Astrocyte (in vitro differentiated cells and primary cell): ENCODE measurements at regions not wholly inside any gene's neighbourhood (a gene's known extent, or its start where the extent isn't known, plus 50 kb on each side); places are given as distances from the start of the nearest gene placed in this dataset.
A peak's percentile ranks its signal among the peaks of the same experiment; 100 is the strongest.

Experiments
- DNase-seq: peaks from one replicate; pipeline ENCODE4 v3.0.0-alpha.2; 2010; ENCODE audit warnings: low read depth
- FAIRE-seq: peaks from 2 replicates; lab custom pipeline; 2011; peaks lifted over from hg19 to GRCh38; lab: Jason Lieb, UNC
- H2AFZ ChIP-seq: 2 replicates; pipeline ENCODE4 v1.6.0; 2012; ENCODE audit warnings: low read depth, low read length, inconsistent platforms
- H3K27ac ChIP-seq: 2 replicates; pipeline ENCODE4 v1.5.1; 2011; ENCODE audit warnings: low read depth, low read length, inconsistent platforms
- H3K27me3 ChIP-seq: 2 replicates; pipeline ENCODE4 v1.6.0; 2011; ENCODE audit warnings: low read length, inconsistent platforms; ENCODE audit not compliant: insufficient read depth
- H3K36me3 ChIP-seq: 2 replicates; pipeline ENCODE4 v1.5.1; 2011; ENCODE audit warnings: low read length, inconsistent platforms; ENCODE audit not compliant: insufficient read depth
- H3K4me1 ChIP-seq: 2 replicates; pipeline ENCODE4 v1.5.1; 2011; ENCODE audit warnings: low read length, inconsistent platforms; ENCODE audit not compliant: insufficient read depth
- H3K4me2 ChIP-seq: 2 replicates; pipeline ENCODE4 v1.6.0; 2012; ENCODE audit warnings: low read length, inconsistent platforms
- H3K4me3 ChIP-seq: 2 replicates; pipeline ENCODE4 v1.5.1; 2011; ENCODE audit warnings: low read depth, mild to moderate bottlenecking, low read length, inconsistent platforms; ENCODE audit not compliant: insufficient read depth
- H3K79me2 ChIP-seq: 2 replicates; pipeline ENCODE4 v1.6.0; 2012; ENCODE audit warnings: mild to moderate bottlenecking, low read length, inconsistent platforms; ENCODE audit not compliant: insufficient read depth
- H3K9ac ChIP-seq: 2 replicates; pipeline ENCODE4 v1.6.0; 2012; ENCODE audit warnings: mild to moderate bottlenecking, low read length, inconsistent platforms
- H3K9me3 ChIP-seq: 2 replicates; pipeline ENCODE4 v1.5.1; 2012; ENCODE audit warnings: low read depth, mild to moderate bottlenecking, low read length, inconsistent platforms; ENCODE audit not compliant: insufficient read depth
- H4K20me1 ChIP-seq: 2 replicates; pipeline ENCODE4 v1.6.0; 2012; ENCODE audit warnings: low read length, inconsistent platforms; ENCODE audit not compliant: insufficient read depth
- H3K27ac Mint-ChIP-seq: one replicate; pipeline ENCODE4 v1.8.0; 2021; ENCODE audit warnings: mild to moderate bottlenecking, mixed read lengths; ENCODE audit not compliant: unreplicated experiment
- H3K27me3 Mint-ChIP-seq: one replicate; pipeline ENCODE4 v1.8.0; 2021; ENCODE audit warnings: low read depth, mixed read lengths; ENCODE audit not compliant: unreplicated experiment
- H3K36me3 Mint-ChIP-seq: one replicate; pipeline ENCODE4 v1.8.0; 2021; ENCODE audit warnings: low read depth, mixed read lengths; ENCODE audit not compliant: unreplicated experiment
- H3K4me1 Mint-ChIP-seq: one replicate; pipeline ENCODE4 v1.8.0; 2021; ENCODE audit warnings: low read depth, mixed read lengths; ENCODE audit not compliant: unreplicated experiment
- H3K4me3 Mint-ChIP-seq: one replicate; pipeline ENCODE4 v1.8.0; 2021; ENCODE audit warnings: mild to moderate bottlenecking, moderate library complexity, mixed read lengths; ENCODE audit not compliant: unreplicated experiment
- H3K9me3 Mint-ChIP-seq: one replicate; pipeline ENCODE4 v1.8.0; 2021; ENCODE audit warnings: mild to moderate bottlenecking, mixed read lengths; ENCODE audit not compliant: unreplicated experiment
- CTCF ChIP-seq: IDR thresholded peaks from 2 replicates; pipeline ENCODE4 v1.5.1; 2011; ENCODE audit warnings: low read depth, mild to moderate bottlenecking, inconsistent platforms, low read length, moderate library complexity; ENCODE audit not compliant: insufficient read depth
- EZH2 ChIP-seq: IDR thresholded peaks from 2 replicates; pipeline ENCODE4 v1.6.1; 2012; ENCODE audit warnings: mild to moderate bottlenecking, low read length, inconsistent platforms; ENCODE audit not compliant: insufficient read depth

- no peak overlapping the region for H3K4me3 ChIP-seq
- Mint-ChIP-seq H3K9me3 (peaks cover 5% of the 10 kb centered on the region), H3K27me3 (no peaks in the 10 kb centered on the region), H3K4me1 (peaks cover 43% of the 10 kb centered on the region), H3K27ac (peak overlapping the region; percentile 89), H3K4me3 (no peak overlapping the region), H3K36me3 (no peaks in the 10 kb centered on the region)
- peaks cover 27% of the 10 kb centered on the region for H3K4me1 ChIP-seq
- no peaks in the 10 kb centered on the region for H4K20me1 ChIP-seq
- no peaks in the 10 kb centered on the region for H3K79me2 ChIP-seq
- H3K27me3 ChIP-seq, result no peaks in the 10 kb centered on the region
- FAIRE-seq (peak; percentile 87), DNase-seq (peak; percentile 97)
- H3K4me2 ChIP-seq, result peak overlapping the region; percentile 49
- H3K9me3 ChIP-seq, result no peaks in the 10 kb centered on the region
- no peak overlapping the region for H2AFZ ChIP-seq
- no peaks in the 10 kb centered on the region for H3K36me3 ChIP-seq
- TF ChIP-seq CTCF (no peak), EZH2 (no peak)
- H3K27ac ChIP-seq, result peak overlapping the region; percentile 62
- H3K9ac ChIP-seq, result peak overlapping the region; percentile 5
Observed at GRCh38 chr7:55308186-55308929, 56.8 kb upstream of the LANCL2 start.

- TF ChIP-seq EZH2 (no peak), CTCF (no peak)
- peak; percentile 2 for DNase-seq
- peaks cover 39% of the 10 kb centered on the region for H3K4me1 Mint-ChIP-seq
- peak overlapping the region; percentile 89 for H3K27ac Mint-ChIP-seq
- Histone ChIP-seq H3K27ac (peak overlapping the region; percentile 62), H3K79me2 (no peaks in the 10 kb centered on the region), H2AFZ (peak overlapping the region; percentile 39), H3K4me1 (peaks cover 27% of the 10 kb centered on the region), H3K9me3 (no peaks in the 10 kb centered on the region), H3K36me3 (no peaks in the 10 kb centered on the region), H4K20me1 (no peaks in the 10 kb centered on the region), H3K9ac (peak overlapping the region; percentile 5), H3K27me3 (no peaks in the 10 kb centered on the region), H3K4me3 (no peak overlapping the region), H3K4me2 (no peak overlapping the region)
- FAIRE-seq, result no peak
- H3K36me3 Mint-ChIP-seq, result no peaks in the 10 kb centered on the region
- H3K9me3 Mint-ChIP-seq, result peaks cover 5% of the 10 kb centered on the region
- peak overlapping the region; percentile 25 for H3K4me3 Mint-ChIP-seq
- H3K27me3 Mint-ChIP-seq, result no peaks in the 10 kb centered on the region
Observed at GRCh38 chr7:55309040-55309991, 55.8 kb upstream of the LANCL2 start.
